ENCODE measurements at regions not wholly inside any gene's neighbourhood (a gene's known extent, or its start where the extent isn't known, plus 50 kb on each side); places are given as distances from the start of the nearest gene placed in this dataset.
"Not testable (repeated sequence)": the region's sequence is repeated elsewhere in the genome, so short reads cannot be mapped to it uniquely, and the experiment has no call there.

- H3K4me3 ChIP-seq (ENCODE audit: low read depth, low read length): no peak overlapping the region
Measured at GRCh38 chr3:127520993-127521392, 69.5 kb downstream of the TPRA1 start.

- H3K4me3 ChIP-seq (ENCODE audit: low read depth, low read length): no peak overlapping the region
Measured at GRCh38 chr3:127518456-127519081, 72.0 kb downstream of the TPRA1 start.

GRCh38 chr3:127512256-127512655 is 78.3 kb downstream of the TPRA1 start:
- no peak overlapping the region for H3K4me3 ChIP-seq (ENCODE audit: low read depth, low read length)

GRCh38 chr3:127501177-127501576 is 89.4 kb downstream of the TPRA1 start:
- H3K4me3 ChIP-seq (ENCODE audit: low read depth, low read length): no peak overlapping the region

- no peak overlapping the region for H3K4me3 ChIP-seq (ENCODE audit: low read depth, low read length)
Measured at GRCh38 chr3:127497676-127498075, 92.9 kb downstream of the TPRA1 start.

- H3K4me3 ChIP-seq (ENCODE audit: low read depth, low read length): no peak overlapping the region
Measured at GRCh38 chr3:127497166-127497565, 93.4 kb downstream of the TPRA1 start.

- H3K4me3 ChIP-seq (ENCODE audit: low read depth, low read length): no peak overlapping the region
Measured at GRCh38 chr3:127495821-127496655, 94.5 kb downstream of the TPRA1 start.

- no peak overlapping the region for H3K4me3 ChIP-seq (ENCODE audit: low read depth, low read length)
Measured at GRCh38 chr3:127493924-127494646, 96.4 kb downstream of the TPRA1 start.

- no peak overlapping the region for H3K4me3 ChIP-seq (ENCODE audit: low read depth, low read length)
Measured at GRCh38 chr3:127492426-127492825, 98.1 kb downstream of the TPRA1 start.

- H3K4me3 ChIP-seq (ENCODE audit: low read depth, low read length): no peak overlapping the region
Measured at GRCh38 chr3:127491909-127492308, 98.6 kb downstream of the TPRA1 start.

GRCh38 chr3:127491323-127491722 is 99.2 kb downstream of the TPRA1 start:
- no peak overlapping the region for H3K4me3 ChIP-seq (ENCODE audit: low read depth, low read length)

- not testable (repeated sequence) for H3K4me3 ChIP-seq (ENCODE audit: low read depth, low read length)
Measured at GRCh38 chr3:127491024-127491305, 99.6 kb downstream of the TPRA1 start.

GRCh38 chr3:127490271-127491023 is 100.1 kb downstream of the TPRA1 start:
- H3K4me3 ChIP-seq (ENCODE audit: low read depth, low read length): no peak overlapping the region

- no peak overlapping the region for H3K4me3 ChIP-seq (ENCODE audit: low read depth, low read length)
Measured at GRCh38 chr3:127489357-127489756, 101.2 kb downstream of the TPRA1 start.

- no peak overlapping the region for H3K4me3 ChIP-seq (ENCODE audit: low read depth, low read length)
Measured at GRCh38 chr3:127488740-127489139, 101.8 kb downstream of the TPRA1 start.

GRCh38 chr3:127488141-127488672 is 102.3 kb downstream of the TPRA1 start:
- H3K4me3 ChIP-seq (ENCODE audit: low read depth, low read length): no peak overlapping the region

GRCh38 chr3:127487196-127487595 is 103.3 kb downstream of the TPRA1 start:
- no peak overlapping the region for H3K4me3 ChIP-seq (ENCODE audit: low read depth, low read length)

GRCh38 chr3:127486321-127486944 is 104.1 kb downstream of the TPRA1 start:
- H3K4me3 ChIP-seq (ENCODE audit: low read depth, low read length): no peak overlapping the region

- H3K4me3 ChIP-seq (ENCODE audit: low read depth, low read length): no peak overlapping the region
Measured at GRCh38 chr3:127485396-127486170, 105.0 kb downstream of the TPRA1 start.

Measured in iPS-11a (cell line).